Effector CD8-positive, alpha-beta T cell (primary cell): ENCODE measurements at regions not wholly inside any gene's neighbourhood (a gene's known extent, or its start where the extent isn't known, plus 50 kb on each side); places are given as distances from the start of the nearest gene placed in this dataset.

ENCODE experiments used
- DNase-seq: peaks from one replicate; lab custom pipeline; 2025; lab: John Stamatoyannopoulos, UW

GRCh38 chr17:74049167-74049966, 154.1 kb upstream of the RPL38 start:
- no peak for DNase-seq

- DNase-seq: no peak
These were observed 153.5 kb upstream of the RPL38 start for GRCh38 chr17:74049967-74050458.

DNA sequence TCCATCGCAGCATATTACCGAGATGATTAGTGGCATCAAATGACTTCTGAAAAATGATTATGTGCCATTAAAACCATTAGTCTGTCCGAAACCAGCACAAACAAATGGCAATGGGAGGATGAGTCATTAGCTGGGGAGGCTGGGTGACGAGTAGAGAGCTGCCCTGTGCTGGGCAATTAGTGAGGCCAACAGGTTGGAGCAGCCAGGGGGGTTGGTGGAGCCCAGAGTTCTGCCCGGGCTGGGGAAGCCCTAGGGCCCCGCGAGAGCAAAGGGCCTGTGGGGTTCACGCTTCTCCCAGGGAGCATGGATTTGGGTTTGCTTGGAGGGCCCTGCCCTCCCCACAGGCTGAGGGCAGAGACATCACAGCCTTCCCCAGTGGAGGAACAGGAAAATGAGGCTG, 152.1 kb upstream of the RPL38 start:
- DNase-seq: no peak

GRCh38 chr17:74052993-74053711, 150.3 kb upstream of the RPL38 start:
- no peak for DNase-seq

- no peak for DNase-seq
These were observed 149.8 kb upstream of the RPL38 start for GRCh38 chr17:74053712-74054078.

GRCh38 chr17:74054249-74054648, 149.2 kb upstream of the RPL38 start:
- DNase-seq: no peak

- DNase-seq: no peak
These were observed 147.8 kb upstream of the RPL38 start for GRCh38 chr17:74055508-74056160.

DNA sequence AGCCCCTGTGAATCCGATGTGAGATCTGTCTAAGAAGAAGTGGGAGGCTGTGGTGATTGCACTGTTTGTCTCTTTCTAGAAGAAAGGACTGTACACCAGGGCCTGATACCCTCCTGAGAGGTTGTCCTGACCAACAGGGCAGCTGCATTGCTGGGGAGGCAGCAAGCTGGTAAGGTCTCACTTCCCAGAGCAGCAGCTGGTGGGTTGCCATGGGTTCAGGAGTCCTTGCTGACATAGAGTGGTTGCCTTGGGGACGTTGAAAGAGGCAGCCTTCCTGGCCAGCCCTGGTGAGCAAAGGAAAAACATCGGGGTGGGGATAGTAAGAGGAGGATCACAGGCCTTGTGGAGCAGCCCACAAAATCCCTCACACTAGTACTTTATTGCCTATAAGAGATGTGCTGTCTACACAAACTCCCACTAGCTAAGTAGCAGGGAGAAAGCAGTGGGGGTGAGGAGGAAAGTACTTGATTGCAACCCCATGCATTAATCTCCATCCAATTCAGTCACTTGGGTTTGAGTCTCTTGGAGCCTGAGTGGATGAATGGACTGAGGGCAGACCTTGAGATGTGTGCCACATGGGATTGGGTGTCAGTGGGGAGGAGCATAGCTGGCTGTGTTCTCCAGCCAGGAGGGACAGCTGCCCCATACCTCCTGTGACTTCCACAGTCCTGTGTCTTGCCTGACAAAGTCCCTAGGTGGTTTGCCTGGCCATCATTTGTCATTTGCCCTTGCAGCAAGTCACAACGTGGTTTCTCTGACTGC, 143.8 kb upstream of the RPL38 start:
- DNase-seq: no peak

DNA sequence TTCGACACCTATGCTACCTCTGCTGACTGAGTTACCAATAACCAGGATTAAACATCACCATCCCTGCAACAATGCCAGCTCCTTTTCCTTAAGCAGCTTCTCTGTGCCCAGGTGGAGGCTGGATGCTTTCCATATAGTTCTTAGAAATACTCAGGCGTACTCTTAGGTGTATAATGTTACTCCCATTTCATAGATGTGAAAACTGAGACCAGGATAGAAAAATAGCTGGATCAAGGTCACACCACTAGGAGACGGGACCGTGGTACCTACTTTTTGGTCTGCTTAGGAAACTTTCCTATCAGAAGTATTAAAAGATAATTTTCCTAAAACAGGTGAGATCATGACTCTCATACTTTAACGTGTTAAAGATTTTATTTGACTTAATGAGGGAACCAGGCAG, 141.7 kb upstream of the RPL38 start:
- no peak for DNase-seq

GRCh38 chr17:74062234-74062633, 141.2 kb upstream of the RPL38 start:
- DNase-seq: no peak

DNA sequence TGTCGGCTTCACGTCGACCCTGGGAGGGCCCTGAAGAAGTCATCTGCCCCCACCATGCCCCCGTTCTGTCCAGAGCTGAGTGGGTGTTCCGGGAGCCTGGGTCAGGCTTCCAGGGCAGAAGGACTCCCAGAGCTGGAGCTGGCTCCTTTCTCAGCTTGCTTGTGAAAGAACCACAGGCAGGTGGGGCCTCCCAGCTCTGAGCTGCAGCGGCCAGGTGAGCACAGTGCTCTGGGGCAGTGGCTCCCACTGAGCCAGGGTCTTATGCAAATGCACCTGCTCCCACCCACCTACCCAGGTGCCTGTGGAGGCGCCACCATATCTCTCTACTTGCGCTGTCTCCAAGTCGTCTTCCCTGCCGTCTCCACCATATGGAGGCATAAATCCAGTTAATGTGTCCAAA, 140.0 kb upstream of the RPL38 start:
- no peak for DNase-seq

DNA sequence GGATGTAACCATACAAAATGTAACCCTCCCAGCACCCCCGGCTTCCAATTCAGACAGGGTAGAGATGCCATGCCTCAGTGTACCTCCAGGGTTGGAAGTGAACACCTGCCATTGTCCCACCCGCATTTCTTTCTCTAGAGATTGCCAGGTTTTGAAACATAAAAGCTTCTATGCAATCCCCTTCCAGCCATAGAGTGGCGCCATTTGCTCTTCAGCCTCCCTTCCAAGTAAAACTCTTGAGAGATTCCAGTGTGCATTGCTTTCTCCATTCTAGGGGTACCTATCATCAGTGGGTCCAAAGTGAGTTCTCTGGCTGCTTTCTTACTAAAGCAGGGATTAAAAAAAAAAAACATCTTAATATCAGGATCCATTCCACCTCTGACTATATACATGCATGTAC, 133.1 kb upstream of the RPL38 start:
- DNase-seq: no peak

DNA sequence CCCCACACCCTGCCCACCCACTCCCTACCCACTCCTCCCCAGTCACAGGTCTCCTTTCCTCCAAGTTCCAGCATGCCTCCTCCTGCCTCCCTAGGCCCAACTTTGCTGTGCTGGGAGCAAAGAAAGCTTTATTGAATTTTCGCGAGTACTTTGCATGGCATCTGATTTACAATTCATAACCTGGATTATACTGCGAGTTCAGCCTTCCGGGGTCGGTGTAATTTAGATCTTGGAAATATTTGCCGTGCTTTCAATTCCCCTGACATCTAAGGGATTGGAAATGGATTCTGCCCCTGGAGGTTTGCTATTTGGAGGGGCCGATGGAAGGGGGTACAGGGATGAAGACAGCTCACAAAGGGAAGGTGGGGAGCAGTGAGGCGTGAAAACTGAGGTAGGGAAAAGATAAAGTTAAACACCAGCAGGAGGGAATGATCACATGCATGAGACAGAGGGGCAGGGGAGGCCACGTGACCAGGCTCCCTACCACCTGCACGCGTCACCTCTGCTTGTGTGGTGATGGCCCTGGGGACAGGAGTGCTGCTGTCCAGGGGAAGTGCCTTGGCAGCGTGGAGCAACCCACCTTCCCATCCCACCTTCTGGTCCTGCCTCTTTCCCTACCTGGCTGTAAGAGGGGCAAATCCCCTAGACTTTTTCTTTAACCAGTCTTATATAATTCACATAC, 132.3 kb upstream of the RPL38 start:
- no peak for DNase-seq

GRCh38 chr17:74072340-74072739, 131.1 kb upstream of the RPL38 start:
- no peak for DNase-seq

GRCh38 chr17:74076446-74076845, 127.0 kb upstream of the RPL38 start:
- no peak for DNase-seq

DNA sequence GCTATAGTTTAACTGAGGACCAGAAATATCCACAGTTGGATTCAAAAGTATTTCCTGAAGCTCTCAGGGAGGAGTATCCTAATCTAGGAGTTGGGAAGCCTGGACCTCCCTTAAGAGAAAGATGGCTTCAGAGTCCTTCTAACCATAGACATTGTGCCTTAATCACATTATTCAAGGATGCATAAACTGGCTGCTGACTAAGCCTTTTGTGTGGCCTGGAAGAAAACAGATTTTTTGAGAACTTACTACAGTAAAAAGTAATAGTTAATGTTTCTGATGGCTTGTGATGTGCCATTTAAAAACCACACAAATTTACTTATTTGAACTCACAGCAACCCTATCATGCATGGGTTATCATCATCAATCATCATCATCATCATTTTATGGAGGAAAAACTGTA, 126.2 kb upstream of the RPL38 start:
- no peak for DNase-seq

- no peak for DNase-seq
These were observed 125.0 kb upstream of the RPL38 start for GRCh38 chr17:74078363-74078941.

DNA sequence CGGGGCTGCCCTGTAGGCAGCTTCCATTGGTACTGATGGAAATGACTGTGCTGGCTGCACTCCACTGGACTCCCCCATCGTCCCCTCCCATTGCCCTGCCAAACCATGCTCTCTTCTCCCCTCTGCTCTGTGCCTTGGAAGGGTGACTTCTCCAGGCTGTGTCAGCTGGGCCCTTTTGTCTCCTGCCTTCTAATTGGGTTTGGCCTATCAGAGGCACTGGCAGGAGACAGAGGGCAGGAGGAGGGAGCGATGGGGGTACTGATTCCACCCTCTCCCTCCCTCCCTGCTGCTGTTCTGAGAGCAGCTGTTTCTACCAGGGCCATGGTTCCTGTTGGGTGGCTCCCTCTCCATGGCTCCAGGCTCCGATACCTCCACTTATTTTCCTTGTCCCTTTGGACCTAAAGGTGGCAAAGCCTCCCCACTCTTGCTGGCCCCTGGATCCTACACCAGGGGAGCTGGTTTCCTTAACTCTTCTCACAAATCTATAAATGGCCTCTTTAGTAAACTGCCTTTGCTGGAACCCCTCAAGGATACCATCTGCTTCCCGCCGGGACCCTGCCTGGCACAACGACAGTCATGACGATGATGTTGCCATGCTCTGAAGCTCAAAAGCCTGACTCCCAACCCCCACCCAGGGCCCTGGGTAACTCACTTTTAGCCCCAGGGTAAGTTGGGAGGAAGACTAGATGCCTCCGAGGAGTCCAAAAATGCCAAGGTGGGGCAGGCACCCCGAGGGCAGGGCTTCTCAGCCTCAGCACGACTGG, 123.8 kb upstream of the RPL38 start:
- DNase-seq: no peak

DNA sequence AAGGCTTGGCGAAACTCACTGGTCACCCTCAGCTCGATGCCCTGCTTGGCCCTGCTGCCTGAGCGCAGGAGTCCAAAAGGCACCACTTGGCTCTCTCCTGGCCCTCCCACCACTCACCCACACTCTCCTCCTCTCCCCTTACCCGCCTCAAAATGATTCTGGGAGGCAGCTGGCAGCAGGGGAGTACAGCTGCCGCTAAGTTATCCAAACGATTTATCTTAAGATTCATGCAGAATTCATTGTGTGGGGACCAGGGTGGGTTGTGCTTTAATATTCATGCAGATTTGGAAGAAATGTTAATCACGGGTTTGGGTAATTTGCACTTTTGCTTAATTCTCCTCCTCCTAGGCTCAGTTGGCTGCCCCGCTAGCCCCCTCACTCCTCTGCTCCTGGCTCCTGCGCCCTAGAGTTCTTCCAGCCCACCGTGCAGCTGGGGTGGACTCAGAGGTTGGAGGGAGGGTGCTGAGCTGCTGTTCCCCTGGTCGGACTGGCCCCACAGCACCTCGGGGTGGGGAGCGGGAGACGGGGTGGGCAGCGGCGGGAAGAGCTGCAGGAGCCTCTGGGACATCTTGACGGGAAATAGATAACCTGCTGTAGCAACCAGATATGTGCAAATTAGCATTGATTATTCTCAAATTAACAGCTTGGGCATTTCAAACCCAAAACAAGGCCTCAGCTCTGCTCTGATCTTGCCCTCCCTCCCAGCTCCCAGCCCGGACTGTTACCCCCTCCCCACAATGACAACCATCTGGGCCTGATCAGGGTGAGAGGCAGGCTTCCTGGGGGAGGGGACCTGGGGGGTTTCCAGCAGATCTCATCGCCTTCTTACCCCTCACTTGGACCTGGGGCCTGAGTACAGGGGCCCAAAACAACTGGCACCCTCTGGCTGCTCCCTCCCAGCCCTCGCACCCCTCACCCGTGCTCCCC, 122.6 kb upstream of the RPL38 start:
- DNase-seq: no peak
